A549 (cell line): ENCODE measurements at regions not wholly inside any gene's neighbourhood (a gene's known extent, or its start where the extent isn't known, plus 50 kb on each side); places are given as distances from the start of the nearest gene placed in this dataset.
A peak's percentile ranks its signal among the peaks of the same experiment; 100 is the strongest.

Source experiments
- ATAC-seq, 2 experiments: fragments of 200-7000 bp in 1 of 2; fragments of >200 bp in 1 of 2; cut with Nextera tagmentation in 1 of 2; cut with Tn5 transposase in 1 of 2; 3 replicates each; pipeline versions ENCODE4 v1.8.0 to v1.9.1; 2018 to 2020; ENCODE audit warnings: mild to moderate bottlenecking in 1 of 2, moderate library complexity in 1 of 2
- CTCF ChIA-PET: fragments of 300-600 bp; sonication (Branson Sonifier 250); formaldehyde crosslinking; extraction: SDS; loops from one replicate; lab custom pipeline; 2021; ENCODE audit warnings: antibody characterized with exemption, inconsistent platforms; lab: Yijun Ruan, JAX
- POLR2A ChIA-PET: fragments of 350-600 bp; formaldehyde crosslinking; extraction: SDS; loops from one replicate; lab custom pipeline; 2021; ENCODE audit warnings: antibody characterized with exemption, inconsistent platforms; lab: Yijun Ruan, JAX
- DNase-seq, 2 experiments: peaks; one replicate each; pipeline versions ENCODE4 v3.0.0 to v3.0.0-alpha.2; 2011 to 2016; ENCODE audit warnings: low read depth in 1 of 2, low spot score in 1 of 2
- FAIRE-seq: peaks from 2 replicates; lab custom pipeline; 2011; peaks lifted over from hg19 to GRCh38; lab: Jason Lieb, UNC
- H3K27ac ChIP-seq, 2 experiments: fragments of >200 bp; sonication (Bioruptor Twin); formaldehyde crosslinking; 3 replicates each; pipeline ENCODE4 v1.5.1; 2016 to 2017
- H3K4me1 ChIP-seq: fragments of >200 bp; sonication (Bioruptor Twin); formaldehyde crosslinking; 3 replicates; pipeline ENCODE4 v1.6.1; 2016
- H3K4me2 ChIP-seq: fragments of >200 bp; sonication (Bioruptor Twin); formaldehyde crosslinking; 3 replicates; pipeline ENCODE4 v1.6.1; 2016
- H3K4me3 ChIP-seq: fragments of >200 bp; sonication (Bioruptor Twin); formaldehyde crosslinking; 3 replicates; pipeline ENCODE4 v1.5.1; 2016
- H3K9me3 ChIP-seq: fragments of >200 bp; sonication (Bioruptor Twin); formaldehyde crosslinking; 3 replicates; pipeline ENCODE4 v1.6.1; 2016
- BHLHE40 ChIP-seq: IDR thresholded peaks from 2 replicates; pipeline ENCODE4 v1.6.1; 2012; ENCODE audit warnings: low read depth, low read length, inconsistent platforms
- CBX8 ChIP-seq: fragments of 200-600 bp; sonication (generic); IDR thresholded peaks from 2 replicates; pipeline ENCODE4 v1.6.1; 2016
- EHF ChIP-seq: fragments of 250-450 bp; sonication (Bioruptor Pico); IDR thresholded peaks from 2 replicates; pipeline ENCODE4 v1.5.0; 2020; ENCODE audit warnings: mild to moderate bottlenecking
- EHMT2 ChIP-seq: fragments of 200-600 bp; sonication (generic); IDR thresholded peaks from 2 replicates; pipeline ENCODE4 v1.6.1; 2016; ENCODE audit warnings: antibody characterized with exemption, low read depth, mild to moderate bottlenecking, moderate library complexity
- EP300 ChIP-seq, 2 experiments: fragments of >200 bp; sonication (Bioruptor Twin); formaldehyde crosslinking; IDR thresholded peaks; 2 replicates in 1 of 2; 3 replicates in 1 of 2; pipeline ENCODE4 v1.6.1; 2016 to 2017
- ESRRA ChIP-seq: fragments of 150-350 bp; IDR thresholded peaks from 2 replicates; pipeline ENCODE4 v1.6.1; 2014; ENCODE audit warnings: mild to moderate bottlenecking, low read length, borderline replicate concordance
- FOSL2 ChIP-seq, 2 experiments: fragments of 450-650 bp in 1 of 2; fragments of >200 bp in 1 of 2; sonication (Bioruptor Twin) in 1 of 2; formaldehyde crosslinking; IDR thresholded peaks; 2 replicates each; pipeline versions ENCODE4 v1.5.0 to v1.6.1; 2016 to 2020; ENCODE audit warnings: mild to moderate bottlenecking in 1 of 2, moderate library complexity in 1 of 2
- GATA3 ChIP-seq: IDR thresholded peaks from 2 replicates; pipeline ENCODE4 v1.6.1; 2012; ENCODE audit warnings: borderline replicate concordance
- HDAC2 ChIP-seq: fragments of 200-600 bp; sonication (generic); IDR thresholded peaks from 2 replicates; pipeline ENCODE4 v1.6.1; 2016
- HES2 ChIP-seq: fragments of >200 bp; sonication (Bioruptor Twin); formaldehyde crosslinking; IDR thresholded peaks from 2 replicates; pipeline ENCODE4 v1.6.1; 2016
- HEYL ChIP-seq: fragments of 250-450 bp; sonication (Bioruptor Pico); IDR thresholded peaks from 2 replicates; pipeline ENCODE4 v1.8.0; 2021; ENCODE audit warnings: mild to moderate bottlenecking, moderate library complexity
- HMGXB4 ChIP-seq: fragments of 250-450 bp; sonication (Bioruptor Pico); IDR thresholded peaks from 2 replicates; pipeline ENCODE4 v1.5.0; 2021; ENCODE audit warnings: mild to moderate bottlenecking, moderate library complexity, borderline replicate concordance
- HOXB13 ChIP-seq: fragments of 250-450 bp; sonication (Bioruptor Pico); IDR thresholded peaks from 2 replicates; pipeline ENCODE4 v1.5.0; 2020; ENCODE audit warnings: low read depth, mild to moderate bottlenecking, moderate library complexity
- JUN ChIP-seq, 2 experiments: fragments of >200 bp; sonication (Bioruptor Twin); formaldehyde crosslinking; IDR thresholded peaks; 2 replicates in 1 of 2; 3 replicates in 1 of 2; pipeline ENCODE4 v1.6.1; 2016 to 2017
- JUNB ChIP-seq: fragments of >200 bp; sonication (Bioruptor Twin); formaldehyde crosslinking; IDR thresholded peaks from 2 replicates; pipeline ENCODE4 v1.6.1; 2016
- KDM1A ChIP-seq: fragments of 200-600 bp; sonication (generic); IDR thresholded peaks from 2 replicates; pipeline ENCODE4 v1.6.1; 2016; ENCODE audit warnings: low read depth, mild to moderate bottlenecking
- MAFK ChIP-seq: fragments of 450-650 bp; IDR thresholded peaks from 2 replicates; pipeline ENCODE4 v1.6.1; 2014; ENCODE audit not compliant: partially characterized antibody
- MAZ ChIP-seq: fragments of 150-350 bp; IDR thresholded peaks from 2 replicates; pipeline ENCODE4 v1.6.1; 2014; ENCODE audit warnings: antibody characterized with exemption, low read depth, low read length, borderline replicate concordance
- MYC ChIP-seq: IDR thresholded peaks from 2 replicates; pipeline ENCODE4 v1.6.1; 2012; ENCODE audit warnings: mild to moderate bottlenecking, inconsistent platforms, low read length, improper control_type of control experiment, borderline replicate concordance
- NFE2L2 ChIP-seq: fragments of 150-350 bp; conservative IDR thresholded peaks from 2 replicates; pipeline ENCODE4 v1.6.1; 2014; ENCODE audit warnings: low read length
- NPAS2 ChIP-seq: fragments of 250-450 bp; sonication (Bioruptor Pico); IDR thresholded peaks from 2 replicates; pipeline ENCODE4 v1.8.0; 2022; ENCODE audit warnings: mild to moderate bottlenecking, moderate library complexity, borderline replicate concordance
- RARB ChIP-seq: fragments of 250-450 bp; sonication (Bioruptor Pico); IDR thresholded peaks from 2 replicates; pipeline ENCODE4 v1.8.0; 2021; ENCODE audit warnings: mild to moderate bottlenecking, moderate library complexity
- RCOR1 ChIP-seq: fragments of 150-350 bp; IDR thresholded peaks from 2 replicates; pipeline ENCODE4 v1.6.1; 2014; ENCODE audit warnings: antibody characterized with exemption, low read length, low read depth
- RFX5 ChIP-seq: fragments of 450-650 bp; IDR thresholded peaks from 2 replicates; pipeline ENCODE4 v1.7.1; 2014; ENCODE audit warnings: antibody characterized with exemption, mild to moderate bottlenecking, moderate library complexity
- RNF2 ChIP-seq: fragments of 200-600 bp; sonication (generic); IDR thresholded peaks from 2 replicates; pipeline ENCODE4 v1.6.1; 2016; ENCODE audit warnings: low read depth, mild to moderate bottlenecking, antibody characterized with exemption, moderate library complexity, borderline replicate concordance
- TFCP2L1 ChIP-seq: fragments of 250-450 bp; sonication (Bioruptor Pico); IDR thresholded peaks from 2 replicates; pipeline ENCODE4 v1.5.0; 2021; ENCODE audit warnings: mild to moderate bottlenecking
- TP53 ChIP-seq: fragments of 250-450 bp; sonication (Bioruptor Pico); IDR thresholded peaks from 2 replicates; pipeline ENCODE4 v1.5.0; 2021; ENCODE audit warnings: mild to moderate bottlenecking, moderate library complexity
- USF2 ChIP-seq: fragments of 450-650 bp; IDR thresholded peaks from 2 replicates; pipeline ENCODE4 v1.6.1; 2014; ENCODE audit warnings: antibody characterized with exemption
- ZC3H11A ChIP-seq: fragments of 450-650 bp; IDR thresholded peaks from 2 replicates; pipeline ENCODE4 v1.6.1; 2014; ENCODE audit warnings: antibody characterized with exemption, mild to moderate bottlenecking
- WGBS: methylation state at CpG from one replicate; pipeline ENCODE4 v1.1.6; 2017; ENCODE audit errors: missing lambda C conversion rate; 5-methylcytosine and 5-hydroxymethylcytosine counted together
- TF ChIP-seq, protein P1 (sequence below): fragments of >200 bp; sonication (Bioruptor Twin); formaldehyde crosslinking; IDR thresholded peaks from 3 replicates; pipeline ENCODE4 v1.5.1; 2016
- TF ChIP-seq, protein P2 (sequence below): fragments of >200 bp; sonication (Bioruptor Twin); formaldehyde crosslinking; IDR thresholded peaks from 3 replicates; pipeline ENCODE4 v1.6.1; 2016

DNA sequence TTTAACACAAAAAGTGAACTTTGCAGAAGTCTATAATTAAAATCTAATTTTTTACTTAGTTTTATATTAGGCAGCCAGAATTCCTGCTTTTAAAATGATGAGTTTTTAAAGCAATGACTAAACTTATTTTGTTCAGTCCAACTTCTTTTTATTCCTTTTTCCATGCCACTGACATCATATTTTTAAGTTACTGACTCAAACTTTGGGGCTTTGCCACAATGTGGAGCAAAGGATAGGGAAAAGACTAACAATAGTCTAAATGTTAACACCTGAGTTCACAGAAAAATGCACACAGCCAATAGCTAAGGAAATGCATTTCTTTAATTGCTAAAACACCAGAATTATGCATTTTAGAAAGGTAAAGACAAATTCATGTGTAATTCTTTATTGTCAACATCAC lies 647.6 kb upstream of the DPPA4 start:
- FAIRE-seq: no peak
- no peak for ATAC-seq
- no peak overlapping the region for H3K4me3 ChIP-seq
- no peak overlapping the region for H3K4me2 ChIP-seq
- no peak for DNase-seq
- H3K9me3 ChIP-seq: no peaks in the 10 kb centered on the region
- ChIA-PET POLR2A (no interaction called here), CTCF (no interaction called here)
- no peak for TF ChIP-seq ESRRA
- TF ChIP-seq EP300 (IDR thresholded peaks at IDR 0.05): no peak
- no peak for TF ChIP-seq NPAS2
- no peak for TF ChIP-seq EHMT2
- TF ChIP-seq ZC3H11A: no peak
- TF ChIP-seq TFCP2L1 (CRISPR knock-in tag): no peak
- no peak for TF ChIP-seq RCOR1
- TF ChIP-seq HDAC2: no peak
- no peak for TF ChIP-seq CBX8
- TF ChIP-seq MAZ: no peak
- no peak for TF ChIP-seq EHF (CRISPR knock-in tag)
- no peak for TF ChIP-seq RARB (CRISPR knock-in tag)
- no peak for TF ChIP-seq FOSL2 (IDR thresholded peaks at IDR 0.05)
- no peak for TF ChIP-seq FOSL2 (CRISPR knock-in tag; IDR thresholded peaks at IDR 0.05)
- no peak for TF ChIP-seq HOXB13 (CRISPR knock-in tag)
- no peak for TF ChIP-seq JUN (IDR thresholded peaks at IDR 0.05)
- H3K27ac ChIP-seq: no peak overlapping the region
- no peaks in the 10 kb centered on the region for H3K4me1 ChIP-seq

GRCh38 chr3:109985943-109986555 lies 648.7 kb upstream of the DPPA4 start:
- no peak overlapping the region for H3K4me2 ChIP-seq
- WGBS: 83% methylated on average over 1 of the region's 1 CpG
- H3K4me1 ChIP-seq: no peaks in the 10 kb centered on the region
- H3K9me3 ChIP-seq: no peaks in the 10 kb centered on the region
- peak; percentile 91 for TF ChIP-seq MAFK
- TF ChIP-seq MAZ: no peak
- TF ChIP-seq USF2: no peak
- no peak for TF ChIP-seq FOSL2 (IDR thresholded peaks at IDR 0.05)
- no peak for TF ChIP-seq FOSL2 (CRISPR knock-in tag; IDR thresholded peaks at IDR 0.05)
- no peak for TF ChIP-seq RFX5
- TF ChIP-seq RNF2: no peak
- no peak for TF ChIP-seq HMGXB4 (CRISPR knock-in tag)
- TF ChIP-seq HEYL (CRISPR knock-in tag): no peak
- TF ChIP-seq, all 56 proteins: peak for 1
- DNase-seq: no peak
- Histone ChIP-seq H3K4me3 (no peak overlapping the region), H3K27ac (no peak overlapping the region)
- CTCF ChIA-PET: no interaction called here
- no peak for FAIRE-seq
- ATAC-seq: no peak
- POLR2A ChIA-PET: no interaction called here

DNA sequence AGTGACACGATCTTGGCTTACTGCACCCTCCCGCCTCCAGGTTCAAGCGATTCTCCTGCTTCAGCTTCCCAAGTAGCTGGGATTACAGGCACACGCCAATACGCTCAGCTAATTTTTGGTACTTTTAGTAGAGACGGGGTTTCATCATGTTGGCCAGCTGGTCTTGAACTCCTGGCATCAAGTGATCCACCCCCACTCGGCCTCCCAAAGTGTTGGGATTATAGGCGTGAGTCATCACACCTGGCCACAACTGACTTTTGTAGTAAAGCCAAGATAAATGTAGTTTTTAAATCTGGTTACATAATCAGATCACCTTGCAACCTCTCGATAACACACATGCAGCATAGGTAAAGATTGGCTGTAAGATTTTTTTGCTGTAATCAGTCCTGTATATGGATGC lies 657.5 kb upstream of the DPPA4 start:
- FAIRE-seq: no peak
- ChIA-PET CTCF (no interaction called here), POLR2A (no interaction called here)
- no peak overlapping the region for H3K27ac ChIP-seq
- no peaks in the 10 kb centered on the region for H3K9me3 ChIP-seq
- no peak overlapping the region for H3K4me2 ChIP-seq
- ATAC-seq: no peak
- TF ChIP-seq BHLHE40 (no peak), MYC (no peak), NFE2L2 (no peak), HES2 (no peak), GATA3 (no peak), RNF2 (no peak), EP300 (IDR thresholded peaks at IDR 0.05) (no peak), JUNB (no peak), NPAS2 (no peak), KDM1A (no peak), TP53 (CRISPR knock-in tag) (no peak)
- TF ChIP-seq, protein P1, sequence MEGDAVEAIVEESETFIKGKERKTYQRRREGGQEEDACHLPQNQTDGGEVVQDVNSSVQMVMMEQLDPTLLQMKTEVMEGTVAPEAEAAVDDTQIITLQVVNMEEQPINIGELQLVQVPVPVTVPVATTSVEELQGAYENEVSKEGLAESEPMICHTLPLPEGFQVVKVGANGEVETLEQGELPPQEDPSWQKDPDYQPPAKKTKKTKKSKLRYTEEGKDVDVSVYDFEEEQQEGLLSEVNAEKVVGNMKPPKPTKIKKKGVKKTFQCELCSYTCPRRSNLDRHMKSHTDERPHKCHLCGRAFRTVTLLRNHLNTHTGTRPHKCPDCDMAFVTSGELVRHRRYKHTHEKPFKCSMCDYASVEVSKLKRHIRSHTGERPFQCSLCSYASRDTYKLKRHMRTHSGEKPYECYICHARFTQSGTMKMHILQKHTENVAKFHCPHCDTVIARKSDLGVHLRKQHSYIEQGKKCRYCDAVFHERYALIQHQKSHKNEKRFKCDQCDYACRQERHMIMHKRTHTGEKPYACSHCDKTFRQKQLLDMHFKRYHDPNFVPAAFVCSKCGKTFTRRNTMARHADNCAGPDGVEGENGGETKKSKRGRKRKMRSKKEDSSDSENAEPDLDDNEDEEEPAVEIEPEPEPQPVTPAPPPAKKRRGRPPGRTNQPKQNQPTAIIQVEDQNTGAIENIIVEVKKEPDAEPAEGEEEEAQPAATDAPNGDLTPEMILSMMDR: no peak
- TF ChIP-seq, protein P2, sequence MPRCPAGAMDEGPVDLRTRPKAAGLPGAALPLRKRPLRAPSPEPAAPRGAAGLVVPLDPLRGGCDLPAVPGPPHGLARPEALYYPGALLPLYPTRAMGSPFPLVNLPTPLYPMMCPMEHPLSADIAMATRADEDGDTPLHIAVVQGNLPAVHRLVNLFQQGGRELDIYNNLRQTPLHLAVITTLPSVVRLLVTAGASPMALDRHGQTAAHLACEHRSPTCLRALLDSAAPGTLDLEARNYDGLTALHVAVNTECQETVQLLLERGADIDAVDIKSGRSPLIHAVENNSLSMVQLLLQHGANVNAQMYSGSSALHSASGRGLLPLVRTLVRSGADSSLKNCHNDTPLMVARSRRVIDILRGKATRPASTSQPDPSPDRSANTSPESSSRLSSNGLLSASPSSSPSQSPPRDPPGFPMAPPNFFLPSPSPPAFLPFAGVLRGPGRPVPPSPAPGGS: no peak
- H3K4me1 ChIP-seq: no peaks in the 10 kb centered on the region
- no peak for DNase-seq
- H3K4me3 ChIP-seq: no peak overlapping the region
- WGBS: 73% methylated on average over 9 of the region's 9 CpGs
